HEK293 (cell line): ENCODE measurements at regions not wholly inside any gene's neighbourhood (a gene's known extent, or its start where the extent isn't known, plus 50 kb on each side); places are given as distances from the start of the nearest gene placed in this dataset.

ENCODE experiments used
- BCL6B ChIP-seq: fragments of 450-650 bp; formaldehyde crosslinking; IDR thresholded peaks from 2 replicates; pipeline ENCODE4 v1.5.1; 2017; ENCODE audit warnings: missing biosample characterization, missing genetic modification characterization
- PRDM1 ChIP-seq: fragments of 450-650 bp; formaldehyde crosslinking; IDR thresholded peaks from 2 replicates; pipeline ENCODE4; 2016; ENCODE audit warnings: missing biosample characterization, missing genetic modification characterization
- ZNF24 ChIP-seq: fragments of 450-650 bp; formaldehyde crosslinking; IDR thresholded peaks from 2 replicates; pipeline ENCODE4 v1.5.1; 2016; ENCODE audit warnings: missing biosample characterization, missing genetic modification characterization
- ZNF274 ChIP-seq, 2 experiments: fragments of 200-500 bp in 1 of 2; fragments of 450-650 bp in 1 of 2; sonication (Bioruptor generic) in 1 of 2; formaldehyde crosslinking in 1 of 2; IDR thresholded peaks; 2 replicates each; pipeline versions ENCODE4 v1.5.1 to v1.6.1; 2014 to 2016; ENCODE audit warnings: borderline replicate concordance in 1 of 2, inconsistent platforms in 1 of 2, low read length in 1 of 2, missing biosample characterization in 1 of 2, missing genetic modification characterization in 1 of 2
- ZNF660 ChIP-seq: fragments of 450-650 bp; IDR thresholded peaks from 2 replicates; pipeline ENCODE4 v1.5.1; 2018; ENCODE audit warnings: missing biosample characterization, mild to moderate bottlenecking, missing genetic modification characterization
- TF ChIP-seq, protein P1 (sequence below): fragments of 450-650 bp; formaldehyde crosslinking; IDR thresholded peaks from 2 replicates; pipeline ENCODE4 v1.5.1; 2016; ENCODE audit warnings: missing biosample characterization, missing genetic modification characterization

DNA sequence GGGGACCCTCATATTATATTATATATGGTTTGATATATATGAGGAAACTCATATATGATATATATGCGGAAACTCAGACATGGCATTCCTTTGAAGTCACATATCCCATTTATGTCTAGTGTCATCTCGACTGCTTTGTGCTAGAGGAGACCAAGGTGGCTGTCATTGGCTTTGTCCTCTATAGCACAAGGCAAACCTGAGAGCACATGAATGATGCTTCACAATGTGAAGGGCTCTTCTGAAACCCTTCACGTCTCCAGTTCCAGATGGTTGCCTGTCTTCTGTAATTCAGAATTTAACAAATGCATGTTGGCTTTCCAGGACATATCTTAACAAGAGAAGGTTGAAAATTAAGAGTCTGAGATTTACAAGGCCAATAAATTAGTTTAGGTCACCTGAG, 303.6 kb downstream of the BARHL2 start:
- TF ChIP-seq BCL6B = no peak
- TF ChIP-seq ZNF660 (tag by site-specific recombination) = no peak
- TF ChIP-seq ZNF274 (IDR thresholded peaks at IDR 0.05; ENCODE audit: low read length) = no peak
- no peak for TF ChIP-seq ZNF274 (tag by site-specific recombination; IDR thresholded peaks at IDR 0.05; ENCODE audit: borderline replicate concordance)
- no peak for TF ChIP-seq ZNF24 (tag by site-specific recombination)
- TF ChIP-seq, protein P1, sequence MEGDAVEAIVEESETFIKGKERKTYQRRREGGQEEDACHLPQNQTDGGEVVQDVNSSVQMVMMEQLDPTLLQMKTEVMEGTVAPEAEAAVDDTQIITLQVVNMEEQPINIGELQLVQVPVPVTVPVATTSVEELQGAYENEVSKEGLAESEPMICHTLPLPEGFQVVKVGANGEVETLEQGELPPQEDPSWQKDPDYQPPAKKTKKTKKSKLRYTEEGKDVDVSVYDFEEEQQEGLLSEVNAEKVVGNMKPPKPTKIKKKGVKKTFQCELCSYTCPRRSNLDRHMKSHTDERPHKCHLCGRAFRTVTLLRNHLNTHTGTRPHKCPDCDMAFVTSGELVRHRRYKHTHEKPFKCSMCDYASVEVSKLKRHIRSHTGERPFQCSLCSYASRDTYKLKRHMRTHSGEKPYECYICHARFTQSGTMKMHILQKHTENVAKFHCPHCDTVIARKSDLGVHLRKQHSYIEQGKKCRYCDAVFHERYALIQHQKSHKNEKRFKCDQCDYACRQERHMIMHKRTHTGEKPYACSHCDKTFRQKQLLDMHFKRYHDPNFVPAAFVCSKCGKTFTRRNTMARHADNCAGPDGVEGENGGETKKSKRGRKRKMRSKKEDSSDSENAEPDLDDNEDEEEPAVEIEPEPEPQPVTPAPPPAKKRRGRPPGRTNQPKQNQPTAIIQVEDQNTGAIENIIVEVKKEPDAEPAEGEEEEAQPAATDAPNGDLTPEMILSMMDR (tag by site-specific recombination) = no peak
- no peak for TF ChIP-seq PRDM1
